NT2/D1 (cell line): ENCODE measurements at regions not wholly inside any gene's neighbourhood (a gene's known extent, or its start where the extent isn't known, plus 50 kb on each side); places are given as distances from the start of the nearest gene placed in this dataset.

Source experiments
- SUZ12 ChIP-seq: IDR thresholded peaks from 2 replicates; pipeline ENCODE4 v1.6.1; 2011; ENCODE audit not compliant: insufficient read length, insufficient read depth; ENCODE audit errors: extremely low read depth
- YY1 ChIP-seq: IDR thresholded peaks from 2 replicates; pipeline ENCODE4 v1.6.1; 2011; ENCODE audit not compliant: insufficient read length, insufficient read depth
- ZNF274 ChIP-seq: IDR thresholded peaks from 2 replicates; pipeline ENCODE4 v1.6.1; 2011; ENCODE audit warnings: mild to moderate bottlenecking, low read depth, low read length

GRCh38 chr13:76387566-76387965 is 498.6 kb downstream of the KCTD12 start:
- no peak for TF ChIP-seq SUZ12
- no peak for TF ChIP-seq YY1
- TF ChIP-seq ZNF274, result no peak
